Prostate gland (tissue), 2 donors: ENCODE measurements at regions not wholly inside any gene's neighbourhood (a gene's known extent, or its start where the extent isn't known, plus 50 kb on each side); places are given as distances from the start of the nearest gene placed in this dataset.

Experiments
- DNase-seq: peaks from one replicate; pipeline ENCODE4 v3.0.0-alpha.2; 2019; ENCODE audit warnings: low spot score
- H3K27ac ChIP-seq, 2 donors: fragments of 200-600 bp; sonication (generic); 2 replicates each; pipeline ENCODE4 v1.5.1; 2017 to 2019
- H3K27me3 ChIP-seq: fragments of 200-600 bp; sonication (generic); replicated peaks from 2 replicates; pipeline ENCODE4 v1.5.1; 2019; ENCODE audit not compliant: insufficient read depth
- H3K36me3 ChIP-seq, 2 donors: fragments of 200-600 bp; sonication (generic); 1 replicate in 1 of 2; 2 replicates in 1 of 2; pipeline versions ENCODE4 v1.5.1 to v1.8.1; 2017 to 2019
- H3K4me1 ChIP-seq: fragments of 200-600 bp; sonication (generic); replicated peaks from 2 replicates; pipeline ENCODE4 v1.5.1; 2019
- H3K4me3 ChIP-seq, 2 donors: fragments of 200-600 bp; sonication (generic); 2 replicates each; pipeline ENCODE4 v1.5.1; 2017 to 2019
- H3K9me3 ChIP-seq: fragments of 200-600 bp; sonication (generic); 2 replicates; pipeline ENCODE4 v1.5.1; 2017
- POLR2A ChIP-seq: fragments of 450-650 bp; IDR thresholded peaks from one replicate; pipeline ENCODE4 v1.6.1; 2016; ENCODE audit warnings: antibody characterized with exemption, mild to moderate bottlenecking
- POLR2AphosphoS5 ChIP-seq: sonication (generic); formaldehyde crosslinking; IDR thresholded peaks from one replicate; pipeline ENCODE4 v1.6.1; 2017; ENCODE audit warnings: antibody characterized with exemption
- WGBS: methylation state at CpG from one replicate; pipeline ENCODE4 v1.1.5; 2018; 5-methylcytosine and 5-hydroxymethylcytosine counted together
- intact Hi-C: fragments of 100-400 bp; cut with DNase I; formaldehyde crosslinking; loops from one replicate; pipeline ENCODE4 v1.14.2; 2022
- TF ChIP-seq, protein P1 (sequence below), 4 experiments: fragments of 200-600 bp in 2 of 4; fragments of 450-650 bp in 2 of 4; sonication (generic) in 2 of 4; IDR thresholded peaks; 1 replicate in 3 of 4; 2 replicates in 1 of 4; pipeline ENCODE4 v1.5.1; 2016 to 2019; ENCODE audit warnings: antibody characterized with exemption in 4 of 4, mild to moderate bottlenecking in 2 of 4, moderate library complexity in 2 of 4

DNA sequence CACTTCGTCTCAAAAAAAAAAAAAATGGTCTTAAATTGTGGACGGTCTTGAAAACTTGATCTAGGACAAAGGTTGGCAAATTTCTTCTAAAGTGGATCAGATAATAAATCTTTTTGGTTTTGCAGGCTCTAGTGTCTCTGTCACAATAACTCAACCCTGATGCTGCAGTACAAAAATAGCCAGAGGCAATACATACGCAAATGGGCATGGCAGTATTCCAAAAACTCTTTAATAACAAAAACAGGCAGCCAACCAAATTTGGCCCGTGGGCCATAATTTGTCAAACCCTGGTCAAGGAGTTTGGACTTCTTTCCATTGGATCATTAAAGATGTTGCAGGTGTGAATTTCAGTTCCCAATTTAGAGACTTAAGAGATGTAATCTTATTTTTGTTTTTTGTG lies 93.5 kb upstream of the MRI1 start:
- WGBS: 32% methylated on average over 4 of the region's 4 CpGs
- intact Hi-C loops: no loop called here
- TF ChIP-seq, protein P1, sequence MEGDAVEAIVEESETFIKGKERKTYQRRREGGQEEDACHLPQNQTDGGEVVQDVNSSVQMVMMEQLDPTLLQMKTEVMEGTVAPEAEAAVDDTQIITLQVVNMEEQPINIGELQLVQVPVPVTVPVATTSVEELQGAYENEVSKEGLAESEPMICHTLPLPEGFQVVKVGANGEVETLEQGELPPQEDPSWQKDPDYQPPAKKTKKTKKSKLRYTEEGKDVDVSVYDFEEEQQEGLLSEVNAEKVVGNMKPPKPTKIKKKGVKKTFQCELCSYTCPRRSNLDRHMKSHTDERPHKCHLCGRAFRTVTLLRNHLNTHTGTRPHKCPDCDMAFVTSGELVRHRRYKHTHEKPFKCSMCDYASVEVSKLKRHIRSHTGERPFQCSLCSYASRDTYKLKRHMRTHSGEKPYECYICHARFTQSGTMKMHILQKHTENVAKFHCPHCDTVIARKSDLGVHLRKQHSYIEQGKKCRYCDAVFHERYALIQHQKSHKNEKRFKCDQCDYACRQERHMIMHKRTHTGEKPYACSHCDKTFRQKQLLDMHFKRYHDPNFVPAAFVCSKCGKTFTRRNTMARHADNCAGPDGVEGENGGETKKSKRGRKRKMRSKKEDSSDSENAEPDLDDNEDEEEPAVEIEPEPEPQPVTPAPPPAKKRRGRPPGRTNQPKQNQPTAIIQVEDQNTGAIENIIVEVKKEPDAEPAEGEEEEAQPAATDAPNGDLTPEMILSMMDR (IDR thresholded peaks at IDR 0.05): no peak
- TF ChIP-seq POLR2A: no peak

DNA sequence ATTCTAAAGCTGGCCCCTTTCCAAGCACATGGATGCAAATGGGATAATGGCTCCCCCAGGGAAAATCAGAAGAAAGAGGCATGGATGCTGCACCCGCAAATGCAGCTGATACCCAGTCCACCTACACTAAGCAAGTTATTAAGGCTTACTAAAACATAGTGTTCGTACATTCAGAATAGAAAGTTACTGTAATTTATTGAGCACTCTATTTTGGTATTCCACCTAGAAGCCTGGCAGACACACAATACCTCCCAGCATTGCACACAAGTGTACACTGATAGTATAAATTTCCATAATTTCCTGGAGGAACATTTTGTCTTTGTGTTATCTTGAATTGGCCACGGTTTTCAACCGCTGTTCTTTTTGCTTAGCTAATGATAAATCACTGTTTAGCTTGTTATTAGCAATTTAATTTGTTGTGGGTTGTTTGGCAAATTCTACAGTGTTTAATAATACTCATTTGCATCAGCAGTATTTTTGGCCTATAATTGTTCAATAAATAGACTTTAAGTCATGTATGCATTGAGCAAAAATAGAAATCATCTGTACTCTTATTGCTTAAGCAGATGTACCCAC lies 94.5 kb upstream of the MRI1 start:
- intact Hi-C loops: no loop called here
- WGBS: 46% methylated on average over 4 of the region's 4 CpGs
- Histone ChIP-seq H3K36me3 (no peaks in the 10 kb centered on the region), H3K27me3 (no peaks in the 10 kb centered on the region), H3K4me3 (no peak overlapping the region), H3K27ac (no peak overlapping the region), H3K9me3 (no peaks in the 10 kb centered on the region), H3K4me1 (no peaks in the 10 kb centered on the region)
- TF ChIP-seq POLR2AphosphoS5 (no peak), POLR2A (no peak)
- TF ChIP-seq, protein P1 (IDR thresholded peaks at IDR 0.05): no peak
- no peak for DNase-seq

More for the DNA sequence above, 93.5 kb upstream of the MRI1 start:
- Histone ChIP-seq H3K27ac (no peak overlapping the region), H3K4me3 (no peak overlapping the region), H3K4me1 (no peaks in the 10 kb centered on the region), H3K9me3 (no peaks in the 10 kb centered on the region), H3K36me3 (no peaks in the 10 kb centered on the region), H3K27me3 (no peaks in the 10 kb centered on the region)
- DNase-seq: no peak

DNA sequence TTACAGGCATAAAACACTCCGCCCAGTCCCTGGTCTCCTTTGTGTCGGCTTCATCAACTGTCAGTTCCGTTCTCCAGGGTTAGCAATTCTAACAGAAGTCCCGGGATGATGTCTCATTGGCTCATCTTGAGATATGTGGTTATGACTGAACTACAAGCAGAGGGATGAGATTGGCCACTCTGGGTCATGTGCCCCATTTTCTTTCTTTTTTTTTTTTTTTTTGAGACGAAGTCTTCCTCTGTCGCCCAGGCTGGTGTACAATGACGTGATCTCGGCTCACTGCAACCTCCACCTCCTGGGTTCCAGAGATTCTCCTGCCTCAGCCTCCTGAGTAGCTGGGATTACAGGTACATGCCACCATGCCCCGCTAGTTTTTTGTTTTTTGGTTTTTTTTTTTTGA lies 95.4 kb upstream of the MRI1 start:
- intact Hi-C loops: no loop called here
- Histone ChIP-seq H3K27ac (no peak overlapping the region), H3K36me3 (no peaks in the 10 kb centered on the region), H3K27me3 (no peaks in the 10 kb centered on the region), H3K4me3 (no peak overlapping the region), H3K4me1 (no peaks in the 10 kb centered on the region), H3K9me3 (no peaks in the 10 kb centered on the region)
- WGBS: 81% methylated on average over 9 of the region's 9 CpGs
- TF ChIP-seq, protein P1 (IDR thresholded peaks at IDR 0.05): no peak
- TF ChIP-seq POLR2AphosphoS5 (no peak), POLR2A (no peak)
- no peak for DNase-seq

DNA sequence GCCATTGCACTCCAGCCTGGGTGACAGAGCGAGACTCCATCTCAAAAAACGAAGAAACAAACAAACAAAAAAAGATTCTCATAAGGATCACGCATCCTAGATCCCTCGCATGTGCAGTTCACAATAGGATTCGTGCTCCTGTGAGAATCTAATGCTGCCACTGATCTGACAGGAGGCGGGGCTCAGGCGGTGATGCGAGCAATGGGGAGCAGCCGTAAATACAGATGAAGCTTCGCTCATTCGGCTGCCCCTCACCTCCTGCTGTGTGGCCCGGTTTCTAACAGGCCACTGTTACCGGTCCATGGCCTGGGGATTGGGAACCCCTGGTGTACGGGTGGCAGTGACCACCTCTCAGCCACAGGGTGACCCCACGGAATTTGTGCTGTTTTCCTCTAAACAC lies 98.2 kb upstream of the MRI1 start:
- TF ChIP-seq, protein P1 (IDR thresholded peaks at IDR 0.05): no peak
- peaks cover 3% of the 10 kb centered on the region for H3K27me3 ChIP-seq
- no peak overlapping the region for H3K27ac ChIP-seq
- no peaks in the 10 kb centered on the region for H3K36me3 ChIP-seq
- no peaks in the 10 kb centered on the region for H3K9me3 ChIP-seq
- H3K4me3 ChIP-seq: no peak overlapping the region
- H3K4me1 ChIP-seq: no peaks in the 10 kb centered on the region
- WGBS: 64% methylated on average over 15 of the region's 15 CpGs
- intact Hi-C loops: no loop called here
- DNase-seq: no peak

DNA sequence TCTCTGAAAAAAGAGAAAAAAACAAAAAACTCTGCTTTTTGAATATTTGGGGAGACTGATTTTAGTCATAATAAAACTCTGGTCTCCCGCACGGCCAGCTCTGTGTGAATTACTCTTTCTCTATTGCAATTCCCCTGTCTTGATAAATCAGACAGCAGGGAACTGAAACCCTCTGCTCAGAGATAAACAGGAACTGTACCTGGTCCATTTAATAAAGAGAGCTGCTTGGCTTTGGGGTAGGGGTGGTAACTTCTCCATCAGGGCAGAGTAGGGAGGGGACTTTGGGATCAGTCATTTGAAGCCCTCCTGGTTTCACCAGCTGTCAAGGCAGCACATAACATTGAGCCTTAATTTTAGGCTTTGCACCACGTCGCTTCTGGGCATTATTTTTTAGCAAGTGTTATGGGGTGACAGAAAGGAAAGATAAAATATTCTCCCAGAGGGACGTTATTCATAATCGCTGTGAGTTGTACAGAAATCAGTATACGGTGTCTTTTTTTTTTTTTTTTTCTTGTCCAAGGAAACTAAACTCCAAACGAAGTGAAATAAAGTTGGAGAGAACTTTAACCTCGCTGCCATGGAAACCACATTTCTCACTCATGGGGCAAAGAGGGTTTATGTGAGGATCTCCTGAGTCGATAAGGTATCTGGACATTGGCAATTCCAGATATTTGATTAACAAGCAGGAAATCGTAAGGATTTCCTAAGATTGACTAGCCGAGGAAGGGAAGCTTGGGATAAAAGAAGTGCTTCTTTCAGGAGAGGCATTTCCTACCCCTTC lies 99.0 kb upstream of the MRI1 start:
- H3K36me3 ChIP-seq: no peaks in the 10 kb centered on the region
- WGBS: 65% methylated on average over 12 of the region's 12 CpGs
- no peak for DNase-seq
- H3K27ac ChIP-seq: no peak overlapping the region
- no peaks in the 10 kb centered on the region for H3K9me3 ChIP-seq
- H3K4me1 ChIP-seq: no peaks in the 10 kb centered on the region
- intact Hi-C loops: no loop called here
- no peak for TF ChIP-seq POLR2AphosphoS5
- TF ChIP-seq, protein P1 (IDR thresholded peaks at IDR 0.05): no peak
- no peak overlapping the region for H3K4me3 ChIP-seq
- H3K27me3 ChIP-seq: peaks cover 3% of the 10 kb centered on the region
